CD4-positive, alpha-beta T cell treated with Interleukin-2 at 100 ng/mL for 4 hours (primary cell): ENCODE measurements at regions not wholly inside any gene's neighbourhood (a gene's known extent, or its start where the extent isn't known, plus 50 kb on each side); places are given as distances from the start of the nearest gene placed in this dataset.

Experiments used
- DNase-seq: peaks from one replicate; pipeline ENCODE4 v3.0.0-alpha.2; 2020; ENCODE audit warnings: low spot score

GRCh38 chr6:166050559-166050958, 117.1 kb downstream of the TBXT start:
- DNase-seq, result no peak

- DNase-seq, result no peak
Observed at GRCh38 chr6:166046982-166047381, 120.7 kb downstream of the TBXT start.

- DNase-seq, result no peak
Observed at GRCh38 chr6:166046226-166046625, 121.4 kb downstream of the TBXT start.

GRCh38 chr6:166045860-166046200, 121.8 kb downstream of the TBXT start:
- DNase-seq, result no peak

GRCh38 chr6:166045173-166045859, 122.3 kb downstream of the TBXT start:
- no peak for DNase-seq

GRCh38 chr6:166041277-166041676, 126.4 kb downstream of the TBXT start:
- DNase-seq, result no peak

GRCh38 chr6:166040292-166040691, 127.4 kb downstream of the TBXT start:
- no peak for DNase-seq

GRCh38 chr6:166036316-166037095, 131.1 kb downstream of the TBXT start:
- DNase-seq, result no peak

GRCh38 chr6:166032366-166033200, 135.1 kb downstream of the TBXT start:
- DNase-seq, result no peak

GRCh38 chr6:166031275-166031674, 136.4 kb downstream of the TBXT start:
- no peak for DNase-seq

GRCh38 chr6:166029506-166029905, 138.1 kb downstream of the TBXT start:
- DNase-seq, result no peak

- DNase-seq, result no peak
Observed at GRCh38 chr6:166027761-166028160, 139.9 kb downstream of the TBXT start.

- DNase-seq, result no peak
Observed at GRCh38 chr6:166026586-166027126, 141.0 kb downstream of the TBXT start.

- DNase-seq, result no peak
Observed at GRCh38 chr6:166025149-166025898, 142.3 kb downstream of the TBXT start.

GRCh38 chr6:166024252-166024651, 143.4 kb downstream of the TBXT start:
- DNase-seq, result no peak

- no peak for DNase-seq
Observed at GRCh38 chr6:166023273-166023989, 144.2 kb downstream of the TBXT start.

GRCh38 chr6:166021429-166021828, 146.2 kb downstream of the TBXT start:
- no peak for DNase-seq

GRCh38 chr6:166019214-166019613, 148.4 kb downstream of the TBXT start:
- DNase-seq, result no peak

- no peak for DNase-seq
Observed at GRCh38 chr6:166017032-166017635, 150.5 kb downstream of the TBXT start.

- no peak for DNase-seq
Observed at GRCh38 chr6:166014966-166015365, 152.7 kb downstream of the TBXT start.
